ENCODE measurements at regions not wholly inside any gene's neighbourhood (a gene's known extent, or its start where the extent isn't known, plus 50 kb on each side); places are given as distances from the start of the nearest gene placed in this dataset.
A peak's percentile ranks its signal among the peaks of the same experiment; 100 is the strongest.

DNA sequence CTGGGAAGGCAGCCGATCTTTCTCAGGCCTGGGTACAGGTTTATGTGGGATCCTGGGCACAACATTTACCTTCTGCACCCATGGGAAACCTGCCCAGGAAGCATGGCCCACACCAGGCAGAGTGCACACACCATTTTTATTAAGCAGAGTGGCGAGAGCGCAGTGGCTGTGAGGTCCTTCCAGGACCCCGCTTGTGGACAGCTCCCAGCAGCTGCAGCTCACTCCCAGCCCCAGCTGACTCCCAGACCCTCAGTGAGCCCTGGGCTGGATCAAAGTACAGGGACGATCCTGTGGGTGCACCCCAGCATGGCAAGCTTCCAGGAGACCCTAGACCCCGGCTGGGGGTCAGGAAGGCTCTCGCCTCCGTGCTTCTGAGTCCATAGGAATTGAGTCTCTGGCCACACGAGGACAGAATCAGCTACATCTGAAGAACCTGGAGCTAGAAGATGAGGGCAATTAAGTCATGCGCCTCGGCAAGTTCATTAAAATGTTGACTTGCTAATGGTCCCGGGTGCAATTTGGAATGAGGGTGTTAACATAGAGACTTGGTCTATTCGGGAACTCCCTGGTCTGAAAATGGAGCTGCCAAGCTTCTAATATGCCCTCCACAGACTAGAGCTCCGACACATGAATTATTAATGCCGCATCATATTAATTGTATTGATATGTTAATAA is 65.4 kb upstream of the SLCO4A1 start (continued):
- TF ChIP-seq HNF1A (IDR thresholded peaks at IDR 0.05; ENCODE audit: low read depth) (no peak), HNF1A (CRISPR knock-in tag; IDR thresholded peaks at IDR 0.05; ENCODE audit: borderline replicate concordance) (no peak), PCBP2 (optimal IDR thresholded peaks at IDR 0.05; ENCODE audit: low read depth, low read length, poor library complexity, severe bottlenecking) (no peak), BORCS8-MEF2B (CRISPR knock-in tag; IDR thresholded peaks at IDR 0.05) (peak; percentile 22; the same call in 1 of the 2 replicates), ZNF83 (CRISPR knock-in tag; IDR thresholded peaks at IDR 0.05; ENCODE audit: borderline replicate concordance) (no peak), TFAP4 (IDR thresholded peaks at IDR 0.05; ENCODE audit: borderline replicate concordance, low read depth) (peak; percentile 94), ZNF274 (CRISPR knock-in tag; IDR thresholded peaks at IDR 0.05) (0 out of 2 replicates have a peak, but pooled peaks have one; percentile 34), NAIF1 (CRISPR knock-in tag; IDR thresholded peaks at IDR 0.05; ENCODE audit: borderline replicate concordance) (no peak), KDM5A (IDR thresholded peaks at IDR 0.05; ENCODE audit: borderline replicate concordance, low read length) (no peak), MEF2D (CRISPR knock-in tag; IDR thresholded peaks at IDR 0.05) (0 out of 2 replicates have a peak, but pooled peaks have one; percentile 31), ZBTB7A (CRISPR knock-in tag; IDR thresholded peaks at IDR 0.05) (peak; percentile 67; the same call in 1 of the 2 replicates), WIZ (CRISPR knock-in tag; IDR thresholded peaks at IDR 0.05) (0 out of 2 replicates have a peak, but pooled peaks have one; percentile 78), ZNF768 (CRISPR knock-in tag; IDR thresholded peaks at IDR 0.05) (no peak), JARID2 (CRISPR knock-in tag; IDR thresholded peaks at IDR 0.05; ENCODE audit: insufficient replicate concordance) (no peak), ARNTL (CRISPR knock-in tag; IDR thresholded peaks at IDR 0.05) (no peak), ZNF781 (CRISPR knock-in tag; IDR thresholded peaks at IDR 0.05; ENCODE audit: borderline replicate concordance, not compliant biosample characterization) (no peak), SALL1 (CRISPR knock-in tag; IDR thresholded peaks at IDR 0.05) (peak; percentile 80)
- TF ChIP-seq, protein P1, sequence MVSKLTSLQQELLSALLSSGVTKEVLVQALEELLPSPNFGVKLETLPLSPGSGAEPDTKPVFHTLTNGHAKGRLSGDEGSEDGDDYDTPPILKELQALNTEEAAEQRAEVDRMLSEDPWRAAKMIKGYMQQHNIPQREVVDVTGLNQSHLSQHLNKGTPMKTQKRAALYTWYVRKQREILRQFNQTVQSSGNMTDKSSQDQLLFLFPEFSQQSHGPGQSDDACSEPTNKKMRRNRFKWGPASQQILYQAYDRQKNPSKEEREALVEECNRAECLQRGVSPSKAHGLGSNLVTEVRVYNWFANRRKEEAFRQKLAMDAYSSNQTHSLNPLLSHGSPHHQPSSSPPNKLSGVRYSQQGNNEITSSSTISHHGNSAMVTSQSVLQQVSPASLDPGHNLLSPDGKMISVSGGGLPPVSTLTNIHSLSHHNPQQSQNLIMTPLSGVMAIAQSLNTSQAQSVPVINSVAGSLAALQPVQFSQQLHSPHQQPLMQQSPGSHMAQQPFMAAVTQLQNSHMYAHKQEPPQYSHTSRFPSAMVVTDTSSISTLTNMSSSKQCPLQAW (CRISPR knock-in tag; IDR thresholded peaks at IDR 0.05) = no peak

Measured in HepG2 (cell line).